ENCODE measurements at regions not wholly inside any gene's neighbourhood (a gene's known extent, or its start where the extent isn't known, plus 50 kb on each side); places are given as distances from the start of the nearest gene placed in this dataset.
A peak's percentile ranks its signal among the peaks of the same experiment; 100 is the strongest.

DNA sequence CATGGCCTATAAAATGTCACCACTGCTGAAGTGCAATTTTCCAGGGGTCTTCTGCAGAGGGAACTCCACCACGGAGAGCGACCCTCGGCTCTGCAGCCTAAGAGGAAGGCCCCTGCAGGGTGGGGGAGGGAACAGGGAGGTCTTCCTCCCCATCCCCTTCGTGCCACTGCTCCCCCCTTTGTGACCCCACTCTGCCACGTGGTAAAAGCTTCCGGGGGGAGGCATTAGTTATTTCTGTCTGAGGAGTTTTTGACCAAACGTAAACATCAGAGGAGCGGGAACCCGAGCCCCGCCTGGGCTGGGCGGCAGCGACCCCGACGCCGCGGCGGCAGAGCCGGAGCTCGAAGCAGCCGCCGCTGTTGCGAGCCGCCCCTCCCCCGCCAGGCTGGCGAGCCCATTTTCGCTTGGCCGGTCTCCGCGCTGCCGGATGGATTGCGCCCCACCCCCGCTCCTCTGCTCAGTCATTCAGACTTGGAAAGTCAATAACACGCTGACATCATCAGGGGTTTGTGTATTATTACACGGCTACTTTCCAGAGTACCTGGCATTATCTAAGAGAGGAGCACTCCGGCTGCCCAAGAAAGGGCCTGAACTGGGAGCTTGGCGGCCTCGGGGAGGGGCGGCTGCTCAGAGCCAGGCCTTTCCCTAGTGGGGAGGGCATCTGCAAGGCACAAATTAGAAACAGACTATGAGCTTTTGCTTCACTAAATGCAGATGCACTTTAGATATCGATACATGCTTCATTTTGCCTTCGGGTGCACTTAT lies 162.5 kb upstream of the TBL1XR1 start (continued):
- TF ChIP-seq NKX3-1 (CRISPR knock-in tag; IDR thresholded peaks at IDR 0.05) (peak; percentile 16; the same call in 1 of the 2 replicates), ZNF232 (CRISPR knock-in tag; IDR thresholded peaks at IDR 0.05; ENCODE audit: borderline replicate concordance) (peak; percentile 19; the same call in 1 of the 2 replicates), HOXA7 (CRISPR knock-in tag; IDR thresholded peaks at IDR 0.05) (no peak), KLF16 (CRISPR knock-in tag; IDR thresholded peaks at IDR 0.05) (peak in 1 of 2 experiments; percentile 98; a peak in 2 of 4 replicates), PCBP1 (IDR thresholded peaks at IDR 0.05; ENCODE audit: borderline replicate concordance, low read depth, low read length) (0 out of 2 replicates have a peak, but pooled peaks have one; percentile 38), AKAP8 (CRISPR knock-in tag; IDR thresholded peaks at IDR 0.05) (no peak), ZNF496 (CRISPR knock-in tag; IDR thresholded peaks at IDR 0.05; ENCODE audit: insufficient replicate concordance) (no peak), SOX5 (CRISPR knock-in tag; IDR thresholded peaks at IDR 0.05; ENCODE audit: borderline replicate concordance) (peak; percentile 95), GLI4 (CRISPR knock-in tag; IDR thresholded peaks at IDR 0.05; ENCODE audit: borderline replicate concordance) (peak; percentile 32; the same call in 1 of the 2 replicates), NR2F1 (CRISPR knock-in tag; IDR thresholded peaks at IDR 0.05) (peak; percentile 25 to 52; a peak in 1 of 4 replicates)
- TF ChIP-seq, protein P1, sequence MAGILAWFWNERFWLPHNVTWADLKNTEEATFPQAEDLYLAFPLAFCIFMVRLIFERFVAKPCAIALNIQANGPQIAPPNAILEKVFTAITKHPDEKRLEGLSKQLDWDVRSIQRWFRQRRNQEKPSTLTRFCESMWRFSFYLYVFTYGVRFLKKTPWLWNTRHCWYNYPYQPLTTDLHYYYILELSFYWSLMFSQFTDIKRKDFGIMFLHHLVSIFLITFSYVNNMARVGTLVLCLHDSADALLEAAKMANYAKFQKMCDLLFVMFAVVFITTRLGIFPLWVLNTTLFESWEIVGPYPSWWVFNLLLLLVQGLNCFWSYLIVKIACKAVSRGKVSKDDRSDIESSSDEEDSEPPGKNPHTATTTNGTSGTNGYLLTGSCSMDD (CRISPR knock-in tag; IDR thresholded peaks at IDR 0.05): no peak
- TF ChIP-seq, protein P2, sequence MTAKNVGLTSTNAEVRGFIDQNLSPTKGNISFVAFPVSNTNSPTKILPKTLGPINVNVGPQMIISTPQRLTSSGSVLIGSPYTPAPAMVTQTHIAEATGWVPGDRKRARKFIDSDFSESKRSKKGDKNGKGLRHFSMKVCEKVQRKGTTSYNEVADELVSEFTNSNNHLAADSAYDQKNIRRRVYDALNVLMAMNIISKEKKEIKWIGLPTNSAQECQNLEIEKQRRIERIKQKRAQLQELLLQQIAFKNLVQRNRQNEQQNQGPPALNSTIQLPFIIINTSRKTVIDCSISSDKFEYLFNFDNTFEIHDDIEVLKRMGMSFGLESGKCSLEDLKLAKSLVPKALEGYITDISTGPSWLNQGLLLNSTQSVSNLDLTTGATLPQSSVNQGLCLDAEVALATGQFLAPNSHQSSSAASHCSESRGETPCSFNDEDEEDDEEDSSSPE (CRISPR knock-in tag; IDR thresholded peaks at IDR 0.05): peak; percentile 76
- TF ChIP-seq, protein P3, sequence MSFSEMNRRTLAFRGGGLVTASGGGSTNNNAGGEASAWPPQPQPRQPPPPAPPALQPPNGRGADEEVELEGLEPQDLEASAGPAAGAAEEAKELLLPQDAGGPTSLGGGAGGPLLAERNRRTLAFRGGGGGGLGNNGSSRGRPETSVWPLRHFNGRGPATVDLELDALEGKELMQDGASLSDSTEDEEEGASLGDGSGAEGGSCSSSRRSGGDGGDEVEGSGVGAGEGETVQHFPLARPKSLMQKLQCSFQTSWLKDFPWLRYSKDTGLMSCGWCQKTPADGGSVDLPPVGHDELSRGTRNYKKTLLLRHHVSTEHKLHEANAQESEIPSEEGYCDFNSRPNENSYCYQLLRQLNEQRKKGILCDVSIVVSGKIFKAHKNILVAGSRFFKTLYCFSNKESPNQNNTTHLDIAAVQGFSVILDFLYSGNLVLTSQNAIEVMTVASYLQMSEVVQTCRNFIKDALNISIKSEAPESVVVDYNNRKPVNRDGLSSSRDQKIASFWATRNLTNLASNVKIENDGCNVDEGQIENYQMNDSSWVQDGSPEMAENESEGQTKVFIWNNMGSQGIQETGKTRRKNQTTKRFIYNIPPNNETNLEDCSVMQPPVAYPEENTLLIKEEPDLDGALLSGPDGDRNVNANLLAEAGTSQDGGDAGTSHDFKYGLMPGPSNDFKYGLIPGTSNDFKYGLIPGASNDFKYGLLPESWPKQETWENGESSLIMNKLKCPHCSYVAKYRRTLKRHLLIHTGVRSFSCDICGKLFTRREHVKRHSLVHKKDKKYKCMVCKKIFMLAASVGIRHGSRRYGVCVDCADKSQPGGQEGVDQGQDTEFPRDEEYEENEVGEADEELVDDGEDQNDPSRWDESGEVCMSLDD (CRISPR knock-in tag; IDR thresholded peaks at IDR 0.05; ENCODE audit: borderline replicate concordance): no peak
- TF ChIP-seq, protein P4, sequence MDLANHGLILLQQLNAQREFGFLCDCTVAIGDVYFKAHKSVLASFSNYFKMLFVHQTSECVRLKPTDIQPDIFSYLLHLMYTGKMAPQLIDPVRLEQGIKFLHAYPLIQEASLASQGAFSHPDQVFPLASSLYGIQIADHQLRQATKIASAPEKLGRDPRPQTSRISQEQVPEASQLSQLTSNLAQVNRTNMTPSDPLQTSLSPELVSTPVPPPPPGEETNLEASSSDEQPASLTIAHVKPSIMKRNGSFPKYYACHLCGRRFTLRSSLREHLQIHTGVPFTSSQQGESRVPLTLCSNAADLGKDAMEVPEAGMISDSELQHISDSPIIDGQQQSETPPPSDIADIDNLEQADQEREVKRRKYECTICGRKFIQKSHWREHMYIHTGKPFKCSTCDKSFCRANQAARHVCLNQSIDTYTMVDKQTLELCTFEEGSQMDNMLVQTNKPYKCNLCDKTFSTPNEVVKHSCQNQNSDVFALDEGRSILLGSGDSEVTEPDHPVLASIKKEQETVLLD (CRISPR knock-in tag; IDR thresholded peaks at IDR 0.05; ENCODE audit: low read depth): peak; percentile 83
- TF ChIP-seq, protein P5, sequence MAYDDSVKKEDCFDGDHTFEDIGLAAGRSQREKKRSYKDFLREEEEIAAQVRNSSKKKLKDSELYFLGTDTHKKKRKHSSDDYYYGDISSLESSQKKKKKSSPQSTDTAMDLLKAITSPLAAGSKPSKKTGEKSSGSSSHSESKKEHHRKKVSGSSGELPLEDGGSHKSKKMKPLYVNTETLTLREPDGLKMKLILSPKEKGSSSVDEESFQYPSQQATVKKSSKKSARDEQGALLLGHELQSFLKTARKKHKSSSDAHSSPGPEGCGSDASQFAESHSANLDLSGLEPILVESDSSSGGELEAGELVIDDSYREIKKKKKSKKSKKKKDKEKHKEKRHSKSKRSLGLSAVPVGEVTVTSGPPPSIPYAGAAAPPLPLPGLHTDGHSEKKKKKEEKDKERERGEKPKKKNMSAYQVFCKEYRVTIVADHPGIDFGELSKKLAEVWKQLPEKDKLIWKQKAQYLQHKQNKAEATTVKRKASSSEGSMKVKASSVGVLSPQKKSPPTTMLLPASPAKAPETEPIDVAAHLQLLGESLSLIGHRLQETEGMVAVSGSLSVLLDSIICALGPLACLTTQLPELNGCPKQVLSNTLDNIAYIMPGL (CRISPR knock-in tag; IDR thresholded peaks at IDR 0.05; ENCODE audit: borderline replicate concordance in 1 of 2, low read depth in 1 of 2): peak; percentile 85 to 91
- TF ChIP-seq, protein P6, sequence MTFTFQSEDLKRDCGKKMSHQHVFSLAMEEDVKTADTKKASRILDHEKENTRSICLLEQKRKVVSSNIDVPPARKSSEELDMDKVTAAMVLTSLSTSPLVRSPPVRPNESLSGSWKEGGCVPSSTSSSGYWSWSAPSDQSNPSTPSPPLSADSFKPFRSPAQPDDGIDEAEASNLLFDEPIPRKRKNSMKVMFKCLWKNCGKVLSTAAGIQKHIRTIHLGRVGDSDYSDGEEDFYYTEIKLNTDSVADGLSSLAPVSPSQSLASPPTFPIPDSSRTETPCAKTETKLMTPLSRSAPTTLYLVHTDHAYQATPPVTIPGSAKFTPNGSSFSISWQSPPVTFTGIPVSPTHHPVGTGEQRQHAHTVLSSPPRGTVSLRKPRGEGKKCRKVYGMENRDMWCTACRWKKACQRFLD (CRISPR knock-in tag; IDR thresholded peaks at IDR 0.05; ENCODE audit: borderline replicate concordance): peak; percentile 40; the same call in 1 of the 2 replicates
